GM19351 (cell line): ENCODE measurements at regions not wholly inside any gene's neighbourhood (a gene's known extent, or its start where the extent isn't known, plus 50 kb on each side); places are given as distances from the start of the nearest gene placed in this dataset.

Experiments
- ATAC-seq: cut with Tn5 transposase; IDR thresholded peaks from one replicate; pipeline ENCODE4 v1.9.1; 2021; ENCODE audit warnings: mild to moderate bottlenecking, moderate library complexity; ENCODE audit not compliant: unreplicated experiment

DNA sequence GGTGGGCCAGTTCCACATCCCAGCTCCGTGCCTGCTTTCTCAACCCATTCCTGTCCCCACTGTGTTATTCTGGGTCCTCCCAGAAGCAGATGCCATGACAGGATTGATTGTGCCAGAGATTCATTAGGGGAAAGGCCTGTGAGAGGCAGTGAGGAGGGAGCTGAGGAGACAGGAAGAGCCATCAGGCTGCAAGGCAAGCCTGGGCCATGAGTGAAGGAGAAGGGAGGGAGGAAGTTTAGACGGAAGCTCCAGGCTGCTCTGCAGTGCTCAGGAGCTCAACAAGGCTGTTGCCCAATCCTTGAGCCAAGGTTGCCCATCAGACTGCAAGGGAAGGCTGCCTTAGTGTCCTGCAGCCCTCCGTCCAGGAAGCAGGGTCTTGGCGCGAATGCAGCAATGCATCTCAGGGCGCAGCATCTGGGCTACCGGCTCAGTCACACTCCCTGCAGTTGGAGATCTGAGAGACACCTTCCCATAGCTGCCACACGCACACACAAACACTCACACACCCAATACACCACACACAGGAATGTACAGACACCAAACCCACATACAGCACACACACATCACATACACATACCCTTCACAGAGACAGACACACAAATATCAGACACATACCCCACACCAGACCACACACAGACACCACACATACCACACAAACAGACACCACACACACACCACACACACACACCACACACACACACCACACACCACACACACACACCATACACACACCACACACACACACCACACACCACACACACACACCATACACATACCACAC, 139.5 kb upstream of the NDUFV2 start:
- no peak for ATAC-seq

DNA sequence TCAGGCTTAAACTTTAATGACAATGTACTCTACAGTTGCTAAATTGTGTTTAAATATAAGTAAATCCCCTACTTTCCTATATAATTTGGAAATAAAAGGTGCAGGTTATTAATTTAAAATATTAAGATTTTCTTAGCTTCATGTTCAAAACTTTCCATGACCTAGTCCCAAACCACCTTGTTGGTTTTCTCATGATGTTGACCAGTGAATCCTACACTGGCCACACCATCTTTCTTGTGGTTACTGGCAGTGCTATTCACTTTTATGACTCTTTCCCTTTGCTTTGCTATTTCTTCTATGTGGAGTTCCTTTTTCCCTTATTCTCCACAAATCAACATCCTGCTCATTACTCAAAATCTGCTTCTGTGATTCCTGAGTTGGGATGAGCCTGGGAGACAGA, 138.6 kb upstream of the NDUFV2 start:
- ATAC-seq: no peak

DNA sequence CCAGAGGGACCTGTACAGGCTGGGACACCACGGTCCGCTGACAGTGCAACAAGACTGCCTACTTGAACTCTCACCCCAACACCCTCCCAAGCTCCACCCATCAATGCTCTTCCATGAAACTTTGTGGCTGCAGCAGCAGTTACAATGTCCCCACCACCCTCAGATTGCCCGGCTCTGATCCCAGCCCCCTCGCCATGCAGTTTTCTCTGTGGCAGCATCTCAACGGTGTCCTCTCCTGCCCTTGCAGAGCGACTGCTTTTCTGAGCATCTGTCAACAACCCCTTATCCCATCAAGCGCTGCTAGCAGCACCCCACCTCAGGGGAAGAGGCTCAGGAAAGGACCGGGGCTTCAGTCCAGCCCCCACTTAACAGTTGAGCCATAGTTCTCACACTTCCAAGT, 137.1 kb upstream of the NDUFV2 start:
- ATAC-seq: no peak

DNA sequence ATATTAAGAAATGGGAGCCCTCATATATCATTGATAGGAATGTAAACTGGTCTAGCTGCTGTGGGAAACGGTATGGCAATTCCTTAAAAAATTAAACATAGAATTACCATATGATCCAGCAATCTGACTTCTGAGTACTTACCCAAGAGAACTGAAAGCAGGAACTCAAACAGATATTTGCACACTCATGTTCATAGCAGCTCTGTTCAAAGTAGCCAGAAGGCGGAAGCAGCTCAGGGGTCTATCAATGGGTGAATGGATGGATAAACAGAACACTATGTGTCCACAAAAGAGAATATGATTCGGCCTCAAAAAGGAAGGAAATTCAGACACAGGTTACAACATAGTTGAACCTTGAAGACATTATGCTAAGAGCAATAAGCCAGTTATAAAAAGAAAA, 135.7 kb upstream of the NDUFV2 start:
- no peak for ATAC-seq

DNA sequence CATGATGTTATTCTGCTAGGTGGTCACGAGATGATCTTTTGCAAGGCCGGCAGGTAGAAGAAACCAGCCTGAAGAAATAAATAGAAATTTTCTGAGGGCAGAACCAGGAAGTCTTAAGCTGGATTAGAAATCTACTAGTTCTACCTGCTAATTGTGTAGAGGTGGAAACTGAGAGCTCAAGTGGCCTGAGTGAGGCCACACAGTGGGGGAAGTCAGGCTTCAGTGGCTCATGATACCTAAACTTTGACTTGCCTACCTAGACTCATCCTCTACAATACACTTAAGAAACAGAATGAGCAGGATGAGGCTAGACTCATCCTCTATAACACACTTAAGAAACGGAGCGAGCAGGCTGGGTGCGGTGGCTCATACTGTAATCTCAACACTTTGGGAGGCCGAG, 134.9 kb upstream of the NDUFV2 start:
- ATAC-seq: peak; percentile 65

DNA sequence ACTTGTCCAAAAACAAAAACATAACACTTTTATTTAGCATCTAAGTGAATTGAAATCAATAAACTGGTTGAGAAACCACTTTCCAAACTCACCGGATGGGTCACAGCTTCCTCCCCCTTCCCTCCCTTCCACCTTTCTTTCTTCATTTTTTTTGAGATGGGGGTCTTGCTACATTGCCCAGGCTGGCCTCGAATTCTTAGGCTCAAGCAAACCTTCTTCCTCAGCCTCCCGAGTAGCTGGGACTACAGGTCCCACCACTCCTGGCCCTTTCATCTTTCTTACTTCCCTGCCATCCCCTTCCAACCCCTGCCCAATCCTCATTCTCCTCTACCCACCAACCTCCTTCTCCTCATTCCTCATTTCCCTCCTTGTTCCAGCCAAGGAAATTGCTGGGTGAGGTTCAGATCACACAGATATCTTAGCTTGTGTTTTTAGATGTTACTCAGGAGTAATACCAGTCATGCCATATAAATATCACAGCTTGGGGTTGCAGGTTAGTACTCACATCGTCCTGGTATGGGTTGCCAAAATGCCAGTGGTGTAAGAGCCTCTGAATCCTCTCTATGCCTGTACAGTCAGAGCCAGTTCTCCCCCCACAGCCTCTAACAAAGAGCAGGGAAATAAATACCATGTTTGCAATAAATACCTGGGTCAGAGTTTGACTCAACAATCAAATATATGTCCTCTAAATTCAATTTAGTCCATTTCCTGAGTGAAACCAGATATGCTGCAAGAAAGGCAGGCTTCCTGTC, 132.7 kb upstream of the NDUFV2 start:
- ATAC-seq: no peak

DNA sequence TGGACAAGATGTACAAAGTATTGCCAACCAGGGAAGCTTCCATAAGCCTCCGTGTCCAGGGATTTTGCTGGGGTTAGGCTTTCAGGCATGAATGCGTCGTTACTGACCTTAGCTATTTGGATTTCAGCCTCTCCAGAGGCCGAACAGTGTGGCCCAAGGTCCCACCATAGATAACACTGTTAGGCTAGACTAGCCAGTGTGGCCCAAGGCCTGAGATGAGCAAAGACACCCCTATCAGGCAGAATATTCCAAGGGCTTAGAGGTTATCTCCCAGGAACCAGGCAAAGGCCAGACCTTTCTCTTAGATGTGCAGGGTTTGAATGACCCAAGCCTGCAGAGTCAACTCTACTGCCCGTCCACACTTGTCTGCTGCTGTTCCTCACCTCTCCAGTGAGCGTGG, 131.7 kb upstream of the NDUFV2 start:
- ATAC-seq: no peak

DNA sequence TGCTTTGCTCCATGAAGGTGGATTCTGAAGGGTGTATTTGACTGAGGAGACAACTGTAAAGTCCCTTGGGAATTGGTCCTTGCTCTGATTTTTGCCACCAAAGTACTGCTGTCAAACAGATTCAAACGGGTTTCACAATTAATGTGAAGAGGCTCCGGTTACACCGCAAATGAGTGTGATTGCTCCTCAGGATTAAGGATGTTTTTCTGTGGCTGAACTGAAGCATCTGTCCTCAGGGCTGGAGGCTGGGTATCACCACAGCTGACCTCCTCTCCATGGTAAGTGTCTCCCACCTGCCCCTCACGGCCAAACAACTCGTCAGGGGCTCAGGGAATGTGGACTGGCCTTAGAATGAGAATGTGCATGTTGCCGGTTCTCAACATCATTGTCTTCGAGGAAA, 130.4 kb upstream of the NDUFV2 start:
- ATAC-seq: no peak

DNA sequence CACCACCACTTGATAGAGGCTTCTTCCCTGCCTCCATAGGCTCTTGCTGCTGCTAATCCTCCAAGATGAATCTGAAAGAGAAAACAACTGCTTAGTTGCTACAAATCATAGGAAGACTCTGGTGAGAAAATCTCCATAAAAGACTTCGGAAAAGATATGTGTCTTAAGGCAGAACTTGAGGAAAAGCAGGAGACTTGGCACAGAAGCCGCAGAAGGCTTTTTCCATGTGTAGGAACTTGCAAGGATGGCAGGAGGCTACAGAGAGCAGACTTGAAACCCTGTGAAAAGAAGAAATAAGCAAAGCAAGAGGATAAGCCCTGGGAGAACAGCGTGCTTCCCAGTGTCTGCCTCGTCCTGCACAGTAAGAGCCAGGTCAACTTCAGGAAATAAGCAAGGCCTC, 128.2 kb upstream of the NDUFV2 start:
- ATAC-seq: no peak

DNA sequence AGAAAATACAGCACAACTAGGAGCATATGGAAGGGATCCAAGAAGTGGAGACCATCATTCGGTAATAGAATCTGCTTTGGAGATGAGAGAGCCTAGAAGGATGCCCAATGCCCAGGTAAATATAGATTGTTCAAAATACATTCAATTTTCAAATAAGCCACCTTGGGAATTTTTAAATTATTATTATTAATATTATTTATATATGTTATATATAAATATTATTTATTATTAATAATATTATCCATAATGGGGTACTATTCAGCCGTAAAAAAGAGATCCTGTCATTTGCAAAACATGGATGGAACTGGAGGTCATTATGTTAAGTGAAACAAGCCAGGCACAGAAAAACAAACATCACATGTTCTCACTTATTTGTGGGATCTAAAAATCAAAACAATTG, 127.8 kb upstream of the NDUFV2 start:
- ATAC-seq: no peak

DNA sequence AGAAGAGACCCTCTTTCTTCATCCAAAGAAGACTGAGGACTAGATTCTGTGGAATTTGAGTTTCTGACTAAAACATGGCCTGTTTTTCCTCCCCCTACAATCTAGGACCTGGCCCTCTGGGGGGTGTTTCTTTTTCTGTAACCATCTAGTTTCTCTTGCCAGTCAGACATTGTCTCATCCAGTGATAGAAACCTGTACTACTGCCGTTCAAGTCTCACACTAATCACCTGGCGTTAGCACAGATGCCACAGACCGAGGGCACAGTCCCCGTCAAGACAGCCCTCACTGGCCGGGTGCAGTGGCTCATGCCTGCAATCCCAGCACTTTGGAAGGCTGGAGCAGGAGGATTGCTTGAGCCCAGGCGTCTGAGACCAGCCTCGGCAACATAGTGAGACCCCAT, 126.9 kb upstream of the NDUFV2 start:
- no peak for ATAC-seq

DNA sequence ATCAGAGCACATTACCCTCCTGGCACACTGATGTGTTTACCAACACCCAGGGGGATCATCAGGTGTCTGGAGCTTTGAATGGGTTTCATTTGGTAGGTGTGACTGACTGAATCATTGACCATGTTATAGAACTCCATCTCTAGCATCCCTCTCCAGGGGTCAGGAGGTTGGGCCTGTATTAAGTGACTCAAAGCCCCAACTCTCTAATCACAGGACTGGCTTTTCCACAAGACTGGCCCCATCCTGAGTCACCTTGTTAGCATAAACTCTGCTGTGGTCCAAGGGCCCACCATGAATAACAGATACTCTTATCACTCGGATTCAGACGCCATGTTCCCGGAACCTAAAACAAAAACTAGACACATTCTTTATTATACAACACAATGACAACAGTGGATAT, 125.9 kb upstream of the NDUFV2 start:
- ATAC-seq: no peak

DNA sequence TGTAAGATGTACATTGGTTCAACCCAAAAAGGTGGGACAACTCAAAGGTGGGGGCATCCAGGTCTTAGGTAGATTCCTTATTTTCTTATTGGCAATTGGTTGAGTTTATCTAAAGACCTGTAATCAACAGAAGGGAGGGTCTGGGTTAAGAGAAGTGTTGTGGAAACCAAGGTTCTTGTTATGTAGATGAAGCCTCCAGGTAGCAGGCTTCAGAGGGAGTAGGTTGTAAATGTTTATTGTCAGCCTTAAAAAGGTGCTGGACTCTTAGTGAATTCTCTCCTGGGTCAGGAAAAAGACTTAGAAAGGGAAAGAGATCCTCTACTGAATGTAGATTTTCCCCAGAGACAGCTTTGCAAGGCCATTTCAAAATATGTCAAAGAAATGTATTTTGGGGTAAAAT, 125.3 kb upstream of the NDUFV2 start:
- ATAC-seq: no peak

DNA sequence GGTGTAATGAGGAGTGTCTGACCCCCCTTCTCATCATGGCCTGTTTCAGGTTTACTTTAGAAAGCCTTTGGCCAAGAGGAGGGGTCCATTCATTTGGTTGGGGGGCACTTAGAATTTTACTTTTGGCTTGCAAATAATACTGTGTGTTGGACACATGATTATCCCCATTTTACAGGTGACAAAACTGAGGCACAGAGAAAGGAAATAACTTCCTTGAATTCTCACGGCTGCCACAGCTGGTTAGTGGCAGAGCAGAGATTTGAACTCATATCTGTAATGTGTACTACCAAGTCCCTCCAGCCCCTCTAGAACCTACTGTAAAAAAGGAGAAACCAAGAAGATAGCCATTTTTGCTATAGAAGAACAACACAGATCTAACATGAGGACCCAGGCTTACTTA, 124.8 kb upstream of the NDUFV2 start:
- no peak for ATAC-seq

DNA sequence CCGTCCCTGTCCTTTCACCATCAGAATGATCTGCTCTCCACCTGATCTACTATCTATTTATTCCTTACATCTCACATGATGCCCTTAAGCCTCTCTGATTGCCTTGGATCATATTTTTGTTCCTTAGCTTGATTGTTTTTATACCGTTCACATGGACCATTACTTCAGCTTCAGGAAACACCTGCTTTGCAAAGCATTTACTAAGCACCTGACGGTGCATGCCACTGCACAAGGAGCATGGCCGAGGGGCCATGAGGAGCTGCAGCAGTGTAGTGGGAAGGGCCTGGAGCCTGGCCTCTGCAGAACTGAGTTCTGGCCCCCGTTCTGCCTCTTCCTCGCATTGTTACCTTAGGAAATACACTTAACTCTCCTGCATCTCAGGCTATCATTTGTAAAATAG, 124.1 kb upstream of the NDUFV2 start:
- ATAC-seq: no peak

DNA sequence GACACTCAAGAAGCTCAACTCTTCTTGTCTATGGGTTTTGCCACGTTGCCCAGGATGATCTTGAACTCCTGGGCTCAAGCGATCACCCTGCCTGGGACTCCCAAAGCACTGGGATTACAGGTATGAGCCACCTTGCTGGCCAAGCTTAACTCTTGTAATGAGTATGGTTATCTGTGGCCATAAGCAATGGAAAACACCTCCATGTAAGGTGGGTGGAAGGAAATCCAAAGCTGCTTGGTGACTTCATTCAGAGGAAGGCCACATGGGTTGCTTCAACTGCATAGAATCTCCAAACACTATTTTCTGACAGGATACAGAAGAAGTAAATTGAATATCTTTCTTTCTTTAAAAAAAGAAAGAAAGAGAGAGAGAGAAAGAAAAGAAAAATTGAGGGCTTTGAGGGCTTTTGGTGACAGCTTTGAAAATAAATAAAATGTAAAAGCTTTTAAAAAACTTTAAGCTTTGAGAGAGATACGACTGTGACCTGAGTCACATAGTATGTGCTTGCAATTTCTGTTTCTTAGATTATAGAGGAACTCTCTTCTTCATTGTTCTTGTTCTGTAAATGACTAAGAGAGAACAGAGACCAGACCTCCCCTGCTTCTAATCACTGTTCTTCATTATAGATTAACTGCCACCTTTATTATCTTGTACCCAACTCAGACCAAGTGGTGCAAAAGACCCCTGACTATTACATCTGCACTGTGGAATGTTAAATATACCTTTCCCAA, 123.1 kb upstream of the NDUFV2 start:
- no peak for ATAC-seq

DNA sequence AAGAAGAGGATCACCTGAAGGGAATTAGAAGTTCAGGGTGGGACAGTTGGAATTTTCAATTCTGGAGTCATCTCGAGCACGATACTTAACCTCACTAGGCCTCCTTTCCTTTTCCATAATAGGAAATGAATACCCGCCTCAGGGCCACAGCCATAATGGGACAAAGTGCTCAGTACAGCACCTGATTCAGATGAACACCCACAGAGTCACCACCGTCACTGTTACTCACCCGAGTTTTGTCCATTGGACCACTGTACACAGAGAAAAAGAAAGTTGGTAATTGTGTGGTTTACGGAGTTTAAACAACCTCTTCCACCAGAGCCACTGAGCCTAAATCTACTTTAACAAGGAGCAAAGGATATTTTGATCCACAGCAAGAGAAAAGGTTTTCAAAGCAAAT, 122.0 kb upstream of the NDUFV2 start:
- no peak for ATAC-seq

DNA sequence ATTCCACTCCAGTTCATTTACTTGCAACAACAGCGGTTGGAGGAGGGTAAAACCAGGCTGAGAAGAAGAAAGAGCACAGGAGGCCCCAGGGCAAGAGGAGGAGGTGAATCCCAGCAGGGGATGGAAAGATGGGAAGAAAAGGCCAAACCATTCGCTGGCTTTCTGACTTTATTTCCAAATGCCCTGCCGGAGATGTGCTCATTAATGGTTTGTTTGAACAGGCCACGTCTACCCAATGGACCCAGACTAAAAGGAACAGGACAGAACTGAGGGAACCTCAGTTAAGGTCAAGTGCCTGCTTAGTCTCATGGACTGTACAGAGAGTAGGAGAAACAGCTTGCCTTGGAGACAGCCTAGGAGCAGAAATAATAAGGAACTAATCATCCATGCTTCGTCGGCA, 121.6 kb upstream of the NDUFV2 start:
- ATAC-seq: no peak

DNA sequence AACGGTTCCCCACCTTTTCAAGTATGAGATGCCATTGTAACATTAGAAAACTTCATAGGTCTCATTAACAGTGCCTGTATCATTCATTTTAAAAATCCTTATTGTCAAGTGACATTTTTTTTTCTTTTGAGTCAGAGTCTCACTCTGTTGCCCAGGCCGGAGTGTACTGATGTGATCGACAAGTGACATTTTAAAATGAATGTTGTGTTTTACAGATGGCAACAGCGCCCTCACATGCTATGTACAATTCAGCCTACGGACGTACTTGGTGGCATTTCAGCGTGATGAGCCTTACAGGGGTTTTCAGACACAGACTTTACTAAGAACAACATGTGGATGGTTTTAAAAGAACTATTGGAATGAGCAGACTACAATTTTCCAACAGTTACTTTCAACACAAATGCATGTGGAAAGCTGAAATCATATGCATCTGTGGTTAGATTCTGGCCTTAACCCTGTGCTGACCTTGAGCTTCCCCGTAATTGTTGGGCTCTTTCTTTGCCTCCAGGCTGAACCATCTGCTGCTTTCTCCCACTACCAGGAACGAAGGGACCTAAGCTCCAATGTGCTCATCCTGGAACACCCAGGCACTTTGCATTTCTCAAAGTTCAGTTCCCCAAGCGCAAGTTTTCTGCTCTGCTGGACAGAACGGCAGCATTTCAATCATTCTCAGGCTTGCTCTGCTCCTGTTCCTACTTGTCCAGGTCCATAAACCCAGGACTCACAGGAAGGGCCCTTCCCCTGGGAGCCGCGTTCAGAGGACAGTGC, 119.9 kb upstream of the NDUFV2 start:
- ATAC-seq: no peak

DNA sequence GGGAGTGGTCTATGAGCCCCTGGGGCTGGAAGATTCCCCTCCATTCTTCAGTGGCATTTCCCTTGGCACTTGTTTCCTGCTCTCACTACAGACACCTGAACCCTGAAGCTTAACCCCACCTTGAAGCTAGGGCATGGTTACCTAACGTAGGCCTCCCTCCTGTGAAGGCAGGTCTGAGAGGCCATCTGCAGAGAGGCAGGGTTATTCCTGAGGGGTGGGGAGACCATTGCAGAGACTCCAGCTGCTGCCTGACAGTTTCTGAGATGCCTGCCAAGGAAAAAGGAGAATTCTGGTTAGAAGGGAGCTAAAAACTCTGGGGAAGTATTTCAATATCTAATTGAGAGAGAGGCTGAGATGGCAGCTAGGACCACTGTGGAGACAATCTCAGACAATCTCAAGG, 119.3 kb upstream of the NDUFV2 start:
- no peak for ATAC-seq

DNA sequence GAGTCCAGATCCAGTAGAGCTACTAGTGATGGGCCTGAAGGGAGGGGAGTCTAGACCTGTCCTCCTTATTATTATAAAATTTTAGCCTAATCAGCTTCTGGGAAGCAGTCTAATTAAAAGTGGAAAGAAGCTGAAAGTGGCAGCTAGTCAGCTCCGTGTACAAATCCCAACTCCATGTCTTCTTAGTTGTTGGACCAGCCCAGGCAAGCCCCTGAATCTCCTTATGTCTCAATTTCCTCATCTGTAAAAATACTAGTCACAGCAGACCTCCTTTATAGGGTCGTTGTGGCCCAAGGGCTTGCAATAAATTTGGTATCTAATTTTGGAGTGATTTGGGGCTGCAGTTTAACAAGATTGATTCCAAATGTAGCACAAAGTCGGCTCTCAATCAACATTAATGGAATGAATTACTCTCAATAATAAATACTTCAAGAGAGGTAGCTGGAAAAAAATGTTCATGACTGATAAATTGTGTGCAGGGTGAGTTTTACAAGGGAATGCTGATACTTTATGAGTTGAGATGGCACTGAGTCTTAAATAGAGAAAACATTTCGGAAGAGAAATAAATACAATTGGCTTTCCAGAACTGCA, 118.3 kb upstream of the NDUFV2 start:
- ATAC-seq: no peak
